KMS-11 (cell line): ENCODE measurements at regions not wholly inside any gene's neighbourhood (a gene's known extent, or its start where the extent isn't known, plus 50 kb on each side); places are given as distances from the start of the nearest gene placed in this dataset.

ENCODE experiments used
- H2AFZ ChIP-seq: fragments of 200-600 bp; sonication (generic); 2 replicates; pipeline ENCODE4 v1.6.1; 2016; ENCODE audit warnings: antibody characterized with exemption, mixed run types, low read depth
- H3K27ac ChIP-seq: fragments of 200-600 bp; sonication (generic); 2 replicates; pipeline ENCODE4 v1.6.1; 2016; ENCODE audit warnings: mild to moderate bottlenecking, mixed run types
- H3K27me3 ChIP-seq: fragments of 200-600 bp; sonication (generic); 2 replicates; pipeline ENCODE4 v1.6.1; 2017; ENCODE audit warnings: mild to moderate bottlenecking, low read depth, mixed run types, moderate library complexity; ENCODE audit not compliant: insufficient read depth
- H3K36me3 ChIP-seq: fragments of 200-600 bp; sonication (generic); 2 replicates; pipeline ENCODE4 v1.6.1; 2017; ENCODE audit warnings: mild to moderate bottlenecking, mixed run types; ENCODE audit not compliant: insufficient read depth
- H3K4me1 ChIP-seq: fragments of 200-600 bp; sonication (generic); 2 replicates; pipeline ENCODE4 v1.6.1; 2016; ENCODE audit warnings: mild to moderate bottlenecking, low read depth, mixed run types; ENCODE audit not compliant: poor library complexity, severe bottlenecking
- H3K4me2 ChIP-seq: fragments of 200-600 bp; sonication (generic); 2 replicates; pipeline ENCODE4 v1.7.0; 2016; ENCODE audit warnings: mild to moderate bottlenecking, mixed run types
- H3K4me3 ChIP-seq: fragments of 200-600 bp; sonication (generic); IDR thresholded peaks from 2 replicates; pipeline ENCODE4 v1.6.1; 2017; ENCODE audit warnings: low read depth, low read length, mixed read lengths; ENCODE audit not compliant: insufficient read depth
- H3K79me2 ChIP-seq: fragments of 200-600 bp; sonication (generic); 2 replicates; pipeline ENCODE4 v1.6.1; 2016; ENCODE audit warnings: low read depth, mixed run types; ENCODE audit not compliant: insufficient read depth
- H3K9ac ChIP-seq: fragments of 200-600 bp; sonication (generic); 2 replicates; pipeline ENCODE4 v1.6.1; 2016; ENCODE audit warnings: mild to moderate bottlenecking, mixed run types
- H4K20me1 ChIP-seq: fragments of 200-600 bp; sonication (generic); 2 replicates; pipeline ENCODE4 v1.6.1; 2016; ENCODE audit warnings: mild to moderate bottlenecking, mixed run types; ENCODE audit not compliant: insufficient read depth
- CTCF ChIP-seq: fragments of 200-600 bp; sonication (generic); conservative IDR thresholded peaks from 2 replicates; pipeline ENCODE4 v1.6.1; 2017; ENCODE audit warnings: low read depth, mild to moderate bottlenecking, antibody characterized with exemption, low read length, moderate library complexity, mixed read lengths

- H3K4me2 ChIP-seq: peak overlapping the region; percentile 88
These were observed 413.0 kb upstream of the ESRRG start for GRCh38 chr1:217135987-217136894.

DNA sequence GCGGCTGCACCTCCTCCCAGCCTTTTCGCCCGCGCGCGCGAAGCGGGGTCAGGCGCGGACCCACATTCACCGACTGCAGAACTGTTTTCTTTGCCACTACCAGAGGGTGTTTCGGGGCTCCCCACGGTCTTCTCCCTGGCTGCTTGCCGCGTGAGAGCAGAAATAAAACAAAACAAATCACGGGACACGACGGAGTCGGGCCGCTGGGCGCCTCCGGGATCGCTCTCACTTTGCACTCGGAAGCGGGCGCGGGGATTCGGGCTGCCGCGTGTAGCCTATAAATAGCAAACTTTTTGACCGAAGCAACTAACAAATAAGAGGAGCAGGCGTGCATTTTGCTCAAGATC lies 412.3 kb upstream of the ESRRG start:
- Histone ChIP-seq H3K4me2 (peak overlapping the region; percentile 88), H3K27ac (no peak overlapping the region), H2AFZ (peak overlapping the region; percentile 94)

More at GRCh38 chr1:217135987-217136894, 413.0 kb upstream of the ESRRG start:
- peak overlapping the region; percentile 94 for H2AFZ ChIP-seq
- no peaks in the 10 kb centered on the region for H4K20me1 ChIP-seq
- H3K27me3 ChIP-seq: no peaks in the 10 kb centered on the region; the same call in 1 of the 2 replicates
- H3K79me2 ChIP-seq: no peaks in the 10 kb centered on the region
- no peak overlapping the region for H3K27ac ChIP-seq
- peak overlapping the region; percentile 87 for H3K4me3 ChIP-seq
- H3K9ac ChIP-seq: peak overlapping the region; percentile 34; the same call in 1 of the 2 replicates
- no peaks in the 10 kb centered on the region for H3K36me3 ChIP-seq
- no peaks in the 10 kb centered on the region for H3K4me1 ChIP-seq
- TF ChIP-seq CTCF: no peak

GRCh38 chr1:217134857-217135568 lies 411.8 kb upstream of the ESRRG start:
- Histone ChIP-seq H3K4me2 (peak overlapping the region; percentile 88), H3K27me3 (no peaks in the 10 kb centered on the region; the same call in 1 of the 2 replicates), H4K20me1 (no peaks in the 10 kb centered on the region), H3K27ac (no peak overlapping the region), H3K79me2 (no peaks in the 10 kb centered on the region), H3K9ac (peak overlapping the region; percentile 34; the same call in 1 of the 2 replicates), H3K4me1 (no peaks in the 10 kb centered on the region), H2AFZ (peak overlapping the region; percentile 94), H3K36me3 (no peaks in the 10 kb centered on the region), H3K4me3 (peak overlapping the region; percentile 87)
- no peak for TF ChIP-seq CTCF

More for the DNA sequence above, 412.3 kb upstream of the ESRRG start:
- H4K20me1 ChIP-seq: no peaks in the 10 kb centered on the region
- TF ChIP-seq CTCF: no peak
- H3K79me2 ChIP-seq: no peaks in the 10 kb centered on the region
- peak overlapping the region; percentile 34; the same call in 1 of the 2 replicates for H3K9ac ChIP-seq
- peak overlapping the region; percentile 87 for H3K4me3 ChIP-seq
- H3K36me3 ChIP-seq: no peaks in the 10 kb centered on the region
- no peaks in the 10 kb centered on the region for H3K4me1 ChIP-seq
- no peaks in the 10 kb centered on the region; the same call in 1 of the 2 replicates for H3K27me3 ChIP-seq

DNA sequence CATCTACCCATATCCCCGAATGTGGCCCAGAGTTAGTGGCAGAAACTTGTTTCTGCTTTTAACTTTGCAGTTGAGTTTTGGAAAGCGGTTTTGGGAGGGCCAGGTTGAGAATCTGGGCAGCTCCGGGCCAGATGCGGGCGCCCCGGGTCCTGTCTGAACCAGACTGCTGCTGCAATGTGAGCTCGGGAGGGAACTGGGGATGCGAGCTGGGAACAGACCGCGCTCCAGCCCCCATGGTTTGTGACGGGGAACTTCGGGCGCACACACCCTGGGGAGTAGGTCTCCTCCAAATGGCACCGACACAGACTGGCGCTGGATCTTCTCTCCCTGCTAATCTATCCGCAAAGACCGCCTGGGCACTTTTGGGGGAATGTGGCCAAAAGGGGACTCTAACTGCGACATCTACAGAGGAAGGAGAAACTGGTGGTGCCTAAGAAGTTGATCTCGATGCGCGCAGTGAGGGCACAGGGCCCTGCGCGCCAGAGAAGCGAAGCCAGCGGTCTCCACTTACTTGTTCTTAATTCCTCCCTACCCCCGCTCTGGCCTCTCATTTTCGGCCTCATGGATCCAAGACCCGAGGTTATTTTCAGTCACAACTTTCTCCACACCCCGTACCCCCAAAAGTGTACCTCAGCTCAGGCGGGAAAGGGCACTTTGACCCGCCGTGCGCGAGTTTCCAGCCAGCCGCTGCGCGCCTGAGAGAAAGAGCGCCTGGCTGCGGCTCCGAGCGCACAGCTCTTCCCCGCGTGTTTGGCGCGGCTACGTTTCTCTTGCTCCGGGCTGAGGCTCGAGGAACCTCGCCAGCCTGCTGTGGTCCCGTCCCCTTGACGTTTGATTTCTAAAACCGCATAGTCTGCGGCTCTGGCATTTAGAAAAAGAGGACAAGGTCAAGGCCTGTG lies 411.0 kb upstream of the ESRRG start:
- Histone ChIP-seq H3K4me2 (no peak overlapping the region), H3K4me1 (no peaks in the 10 kb centered on the region), H3K27me3 (no peaks in the 10 kb centered on the region; the same call in 1 of the 2 replicates), H2AFZ (no peak overlapping the region), H3K27ac (no peak overlapping the region), H3K4me3 (no peak overlapping the region), H3K36me3 (no peaks in the 10 kb centered on the region), H3K9ac (no peak overlapping the region), H3K79me2 (no peaks in the 10 kb centered on the region), H4K20me1 (no peaks in the 10 kb centered on the region)
- no peak for TF ChIP-seq CTCF
